ENCODE measurements at regions not wholly inside any gene's neighbourhood (a gene's known extent, or its start where the extent isn't known, plus 50 kb on each side); places are given as distances from the start of the nearest gene placed in this dataset.
A peak's percentile ranks its signal among the peaks of the same experiment; 100 is the strongest.

GRCh38 chr17:77451245-77451893, 310.6 kb downstream of the SEC14L1 start:
- Histone ChIP-seq H2AK5ac (ENCODE audit: low read depth, low read length) (peak overlapping the region; percentile 99), H3K14ac (ENCODE audit: low read length) (peak overlapping the region; percentile 67), H2BK120ac (ENCODE audit: low read depth, low read length) (peak overlapping the region; percentile 99), H3K36me3 (replicated peaks in 1 of 2; ENCODE audit: control insufficient read depth in 2 of 2, insufficient read depth in 2 of 2, low read length in 2 of 2) (peaks cover 2 to 18% of the 10 kb centered on the region in 2 donors), H4K8ac (ENCODE audit: low read depth, low read length) (peak overlapping the region; percentile 54), H3K4me2 (ENCODE audit: insufficient read depth, low read length, poor library complexity, severe bottlenecking) (peak overlapping the region; percentile 84), H3K4ac (ENCODE audit: low read length) (peak overlapping the region; percentile 89), H3K9me3 (replicated peaks in 1 of 2; ENCODE audit: control insufficient read depth in 2 of 2, insufficient read depth in 1 of 2, low read depth in 1 of 2, low read length in 2 of 2) (no peaks in the 10 kb centered on the region), H3K79me1 (ENCODE audit: low read depth, low read length) (peaks cover 17% of the 10 kb centered on the region), H3K9ac (ENCODE audit: low read depth, low read length, poor library complexity) (peak overlapping the region; percentile 94), H3K18ac (ENCODE audit: low read length) (peak overlapping the region; percentile 98), H3K4me3 (ENCODE audit: low read length in 2 of 2) (peak overlapping the region; percentile 70 to 80), H4K91ac (ENCODE audit: low read depth, low read length, poor library complexity) (peak overlapping the region; percentile 95), H3K27me3 (ENCODE audit: control insufficient read depth in 3 of 3, insufficient read depth in 3 of 3, low read depth in 1 of 3, low read length in 3 of 3) (no peaks in the 10 kb centered on the region), H3K27ac (replicated peaks; ENCODE audit: low read length) (peak overlapping the region; percentile 99), H3K4me1 (ENCODE audit: control insufficient read depth in 2 of 2, insufficient read depth in 1 of 2, low read depth in 1 of 2, low read length in 2 of 2) (peaks cover 39 to 53% of the 10 kb centered on the region in 2 donors), H2BK15ac (ENCODE audit: low read length) (peak overlapping the region; percentile 88), H2BK12ac (ENCODE audit: low read length) (peak overlapping the region; percentile 48), H2BK5ac (ENCODE audit: low read length) (peak overlapping the region; percentile 80), H2AFZ (ENCODE audit: low read length) (peak overlapping the region; percentile 65), H3K23ac (ENCODE audit: low read depth, low read length, poor library complexity) (peak overlapping the region; percentile 95)
- no CpG with 5 or more reads among the region's 44 CpGs for WGBS, 2 donors (ENCODE audit: extremely low coverage in 2 of 2, insufficient read length in 2 of 2, insufficient replicate concordance in 1 of 2)
- peak; percentile 92 for DNase-seq (ENCODE audit: low spot score)

GRCh38 chr17:77451894-77452852, 311.4 kb downstream of the SEC14L1 start:
- Histone ChIP-seq H2AK5ac (ENCODE audit: low read depth, low read length) (peak overlapping the region; percentile 98), H3K14ac (ENCODE audit: low read length) (peak overlapping the region; percentile 67), H3K9ac (ENCODE audit: low read depth, low read length, poor library complexity) (peak overlapping the region; percentile 91), H3K27me3 (ENCODE audit: control insufficient read depth in 3 of 3, insufficient read depth in 3 of 3, low read depth in 1 of 3, low read length in 3 of 3) (no peaks in the 10 kb centered on the region), H4K8ac (ENCODE audit: low read depth, low read length) (no peak overlapping the region), H2AFZ (ENCODE audit: low read length) (peak overlapping the region; percentile 65), H2BK12ac (ENCODE audit: low read length) (peak overlapping the region; percentile 14), H3K79me1 (ENCODE audit: low read depth, low read length) (peaks cover 20% of the 10 kb centered on the region), H3K4me1 (ENCODE audit: control insufficient read depth in 2 of 2, insufficient read depth in 1 of 2, low read depth in 1 of 2, low read length in 2 of 2) (peaks cover 39 to 51% of the 10 kb centered on the region in 2 donors), H3K18ac (ENCODE audit: low read length) (peak overlapping the region; percentile 98), H3K27ac (replicated peaks; ENCODE audit: low read length) (peak overlapping the region; percentile 99), H3K4ac (ENCODE audit: low read length) (peak overlapping the region; percentile 89), H4K91ac (ENCODE audit: low read depth, low read length, poor library complexity) (peak overlapping the region; percentile 82), H2BK120ac (ENCODE audit: low read depth, low read length) (peak overlapping the region; percentile 95), H2BK5ac (ENCODE audit: low read length) (peak overlapping the region; percentile 80), H3K4me3 (ENCODE audit: low read length in 2 of 2) (peak overlapping the region; percentile 70 to 80), H3K23ac (ENCODE audit: low read depth, low read length, poor library complexity) (no peak overlapping the region), H3K36me3 (replicated peaks in 1 of 2; ENCODE audit: control insufficient read depth in 2 of 2, insufficient read depth in 2 of 2, low read length in 2 of 2) (peaks cover 2 to 26% of the 10 kb centered on the region in 2 donors), H3K9me3 (replicated peaks in 1 of 2; ENCODE audit: control insufficient read depth in 2 of 2, insufficient read depth in 1 of 2, low read depth in 1 of 2, low read length in 2 of 2) (no peaks in the 10 kb centered on the region), H3K4me2 (ENCODE audit: insufficient read depth, low read length, poor library complexity, severe bottlenecking) (peak overlapping the region; percentile 84), H2BK15ac (ENCODE audit: low read length) (no peak overlapping the region)
- no CpG with 5 or more reads among the region's 30 CpGs for whole genome bisulfite sequencing, 2 donors (ENCODE audit: extremely low coverage in 2 of 2, insufficient read length in 2 of 2, insufficient replicate concordance in 1 of 2)
- DNase-seq (ENCODE audit: low spot score): no peak

- H2BK15ac ChIP-seq (ENCODE audit: low read length): peak overlapping the region; percentile 5
- H3K14ac ChIP-seq (ENCODE audit: low read length): no peak overlapping the region
- H3K4me1 ChIP-seq (ENCODE audit: control insufficient read depth in 2 of 2, insufficient read depth in 1 of 2, low read depth in 1 of 2, low read length in 2 of 2): peaks cover 39 to 52% of the 10 kb centered on the region in 2 donors
- peak overlapping the region; percentile 66 for H3K18ac ChIP-seq (ENCODE audit: low read length)
- H2BK5ac ChIP-seq (ENCODE audit: low read length): peak overlapping the region; percentile 42
- H3K4me3 ChIP-seq (ENCODE audit: low read length in 2 of 2): no peak overlapping the region
- no peak overlapping the region for H2BK120ac ChIP-seq (ENCODE audit: low read depth, low read length)
- no peaks in the 10 kb centered on the region for H3K9me3 ChIP-seq (replicated peaks in 1 of 2; ENCODE audit: control insufficient read depth in 2 of 2, insufficient read depth in 1 of 2, low read depth in 1 of 2, low read length in 2 of 2)
- H2AFZ ChIP-seq (ENCODE audit: low read length): no peak overlapping the region
- H3K4ac ChIP-seq (ENCODE audit: low read length): no peak overlapping the region
- H4K91ac ChIP-seq (ENCODE audit: low read depth, low read length, poor library complexity): no peak overlapping the region
- no peak for DNase-seq (ENCODE audit: low spot score)
- no CpG with 5 or more reads among the region's 15 CpGs for WGBS, 2 donors (ENCODE audit: extremely low coverage in 2 of 2, insufficient read length in 2 of 2, insufficient replicate concordance in 1 of 2)
- no peak overlapping the region for H3K4me2 ChIP-seq (ENCODE audit: insufficient read depth, low read length, poor library complexity, severe bottlenecking)
- no peak overlapping the region for H3K27ac ChIP-seq (replicated peaks; ENCODE audit: low read length)
- peaks cover 25% of the 10 kb centered on the region for H3K79me1 ChIP-seq (ENCODE audit: low read depth, low read length)
- no peak overlapping the region for H2BK12ac ChIP-seq (ENCODE audit: low read length)
- peak overlapping the region; percentile 61 for H3K9ac ChIP-seq (ENCODE audit: low read depth, low read length, poor library complexity)
- no peak overlapping the region for H4K8ac ChIP-seq (ENCODE audit: low read depth, low read length)
- H3K27me3 ChIP-seq (ENCODE audit: control insufficient read depth in 3 of 3, insufficient read depth in 3 of 3, low read depth in 1 of 3, low read length in 3 of 3): no peaks in the 10 kb centered on the region
- peak overlapping the region; percentile 91 for H2AK5ac ChIP-seq (ENCODE audit: low read depth, low read length)
- peaks cover 5 to 30% of the 10 kb centered on the region in 2 donors for H3K36me3 ChIP-seq (replicated peaks in 1 of 2; ENCODE audit: control insufficient read depth in 2 of 2, insufficient read depth in 2 of 2, low read length in 2 of 2)
- peak overlapping the region; percentile 31 for H3K23ac ChIP-seq (ENCODE audit: low read depth, low read length, poor library complexity)
Measured at GRCh38 chr17:77453613-77454241, 313.0 kb downstream of the SEC14L1 start.
